CD14-positive monocyte (primary cell): ENCODE measurements at regions not wholly inside any gene's neighbourhood (a gene's known extent, or its start where the extent isn't known, plus 50 kb on each side); places are given as distances from the start of the nearest gene placed in this dataset.

Source experiments
- DNase-seq, 3 donors: peaks; one replicate each; pipeline ENCODE4 v3.0.0-alpha.2; 2011 to 2022
- H2AFZ ChIP-seq: 2 replicates; pipeline ENCODE4 v1.6.0; 2012; ENCODE audit warnings: mild to moderate bottlenecking, low read depth, low read length, inconsistent platforms; ENCODE audit not compliant: insufficient read depth, poor library complexity, severe bottlenecking
- H3K27ac ChIP-seq, 2 donors: 1 replicate in 1 of 2; 2 replicates in 1 of 2; pipeline ENCODE4 v1.5.1; 2012 to 2013; ENCODE audit warnings: low read length in 2 of 2, control low read depth in 1 of 2, inconsistent platforms in 1 of 2, low read depth in 1 of 2, mild to moderate bottlenecking in 1 of 2
- H3K27me3 ChIP-seq, 2 donors: one replicate each; pipeline versions ENCODE4 v1.6.0 to v1.6.1; 2011 to 2013; ENCODE audit warnings: low read length in 2 of 2; ENCODE audit not compliant: control insufficient read depth in 2 of 2, insufficient read depth in 2 of 2
- H3K36me3 ChIP-seq, 2 donors: replicated peaks in 1 of 2; 1 replicate in 1 of 2; 2 replicates in 1 of 2; pipeline versions ENCODE4 v1.5.1 to v1.6.1; 2012 to 2013; ENCODE audit warnings: low read length in 2 of 2, control low read depth in 1 of 2, inconsistent platforms in 1 of 2, mild to moderate bottlenecking in 1 of 2; ENCODE audit not compliant: insufficient read depth in 2 of 2, control insufficient read depth in 1 of 2
- H3K4me1 ChIP-seq, 2 donors: 1 replicate in 1 of 2; 2 replicates in 1 of 2; pipeline versions ENCODE4 v1.5.1 to v1.6.1; 2012 to 2013; ENCODE audit warnings: low read length in 2 of 2, control low read depth in 1 of 2, inconsistent platforms in 1 of 2, mild to moderate bottlenecking in 1 of 2, moderate library complexity in 1 of 2; ENCODE audit not compliant: insufficient read depth in 2 of 2, control insufficient read depth in 1 of 2
- H3K4me2 ChIP-seq: replicated peaks from 2 replicates; pipeline ENCODE3; 2012; ENCODE audit warnings: low read length, moderate library complexity, mild to moderate bottlenecking; ENCODE audit not compliant: poor library complexity, severe bottlenecking; ENCODE audit errors: extremely low read depth
- H3K4me3 ChIP-seq, 3 experiments: fragments of 200-600 bp in 1 of 3; sonication (generic) in 1 of 3; replicated peaks in 1 of 3; 1 replicate in 2 of 3; 2 replicates in 1 of 3; pipeline ENCODE4 v1.5.1; 2011 to 2013; ENCODE audit warnings: low read length in 3 of 3, mild to moderate bottlenecking in 3 of 3, control low read depth in 2 of 3, low read depth in 2 of 3, inconsistent platforms in 1 of 3, moderate library complexity in 1 of 3
- H3K79me2 ChIP-seq: 2 replicates; pipeline ENCODE4 v1.6.0; 2012; ENCODE audit warnings: mild to moderate bottlenecking, control low read depth, inconsistent platforms, low read length, moderate library complexity; ENCODE audit not compliant: insufficient read depth
- H3K9ac ChIP-seq: 2 replicates; pipeline ENCODE4 v1.6.0; 2017; ENCODE audit warnings: low read length, mild to moderate bottlenecking; ENCODE audit not compliant: insufficient read depth, poor library complexity, severe bottlenecking
- H3K9me3 ChIP-seq, 2 donors: replicated peaks in 1 of 2; 1 replicate in 1 of 2; 2 replicates in 1 of 2; pipeline versions ENCODE4 v1.5.1 to v1.6.1; 2012 to 2013; ENCODE audit warnings: low read length in 2 of 2, control low read depth in 1 of 2; ENCODE audit not compliant: control insufficient read depth in 1 of 2, insufficient read depth in 1 of 2
- H4K20me1 ChIP-seq: 2 replicates; pipeline ENCODE4 v1.6.0; 2012; ENCODE audit warnings: mild to moderate bottlenecking, low read length, control low read depth, moderate library complexity; ENCODE audit not compliant: insufficient read depth
- H3K27ac Mint-ChIP-seq, 7 donors: one replicate each; pipeline ENCODE4 v1.8.0; 2020; ENCODE audit warnings: mild to moderate bottlenecking in 7 of 7, mixed read lengths in 7 of 7, moderate library complexity in 6 of 7, inconsistent platforms in 2 of 7
- H3K27me3 Mint-ChIP-seq, 3 donors: one replicate each; pipeline ENCODE4 v1.8.0; 2021 to 2022; ENCODE audit warnings: low read depth in 3 of 3, mild to moderate bottlenecking in 3 of 3, mixed read lengths in 3 of 3, moderate library complexity in 3 of 3, inconsistent platforms in 1 of 3
- H3K36me3 Mint-ChIP-seq, 2 donors: one replicate each; pipeline ENCODE4 v1.8.0; 2020; ENCODE audit warnings: mixed read lengths in 2 of 2, inconsistent platforms in 1 of 2, mild to moderate bottlenecking in 1 of 2
- H3K4me1 Mint-ChIP-seq: one replicate; pipeline ENCODE4 v1.8.0; 2020; ENCODE audit warnings: mild to moderate bottlenecking, mixed read lengths
- H3K4me3 Mint-ChIP-seq, 2 donors: one replicate each; pipeline ENCODE4 v1.8.0; 2020; ENCODE audit warnings: mild to moderate bottlenecking in 2 of 2, mixed read lengths in 2 of 2, moderate library complexity in 1 of 2
- H3K9me3 Mint-ChIP-seq, 7 donors: one replicate each; pipeline ENCODE4 v1.8.0; 2020 to 2022; ENCODE audit warnings: mixed read lengths in 7 of 7, mild to moderate bottlenecking in 6 of 7, moderate library complexity in 6 of 7, inconsistent platforms in 2 of 7
- WGBS: methylation state at CpG from one replicate; pipeline ENCODE4 v1.1.5; 2013; ENCODE audit warnings: missing lambda C conversion rate; ENCODE audit not compliant: insufficient coverage; 5-methylcytosine and 5-hydroxymethylcytosine counted together
- intact Hi-C, 2 donors: fragments of 100-400 bp; cut with micrococcal nuclease; formaldehyde crosslinking; loops; one replicate each; pipeline versions ENCODE4 v1.15.0 to v1.15.1; 2023
- TF ChIP-seq, protein P1 (sequence below): fragments of 200-600 bp; IDR thresholded peaks from one replicate; pipeline ENCODE4 v1.8.0; 2022; ENCODE audit warnings: antibody characterized with exemption, mild to moderate bottlenecking

DNA sequence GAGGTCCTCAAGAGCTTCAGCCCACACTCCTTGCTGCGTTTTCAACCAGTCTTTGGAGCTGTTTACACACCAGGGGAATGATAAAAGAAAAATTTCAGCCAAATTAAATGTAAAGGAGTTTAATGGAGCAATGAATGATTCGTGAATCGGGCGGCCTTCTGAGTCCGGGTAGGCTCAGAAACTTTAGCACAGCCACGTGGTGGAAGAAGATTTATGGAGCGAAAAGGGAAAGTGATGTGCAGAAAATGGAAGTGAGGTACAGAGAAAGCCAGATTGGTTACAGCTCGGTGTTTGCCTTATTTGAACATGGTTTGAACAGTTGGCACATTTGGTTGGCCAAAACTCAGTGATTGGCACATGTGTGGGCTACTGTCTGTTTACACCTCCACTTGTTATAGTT, 305.4 kb downstream of the MAF start:
- WGBS = 70% methylated on average over 7 of the region's 8 CpGs
- H4K20me1 ChIP-seq = no peaks in the 10 kb centered on the region
- Mint-ChIP-seq H3K27ac (peak overlapping the region in 1 of 7 donors; percentile 19), H3K4me3 (no peak overlapping the region), H3K4me1 (peaks cover 27% of the 10 kb centered on the region), H3K9me3 (peaks cover 0 to 4% (median 0%) of the 10 kb centered on the region in 7 donors), H3K36me3 (no peaks in the 10 kb centered on the region), H3K27me3 (peaks cover 0 to 2% (median 0%) of the 10 kb centered on the region in 3 donors)
- H3K4me2 ChIP-seq = no peak overlapping the region
- DNase-seq = no peak
- no peak overlapping the region for H3K4me3 ChIP-seq
- peaks cover 24 to 25% of the 10 kb centered on the region in 2 donors for H3K4me1 ChIP-seq
- intact Hi-C loops = no loop called here
- H2AFZ ChIP-seq = no peak overlapping the region
- no peaks in the 10 kb centered on the region for H3K9me3 ChIP-seq
- no peaks in the 10 kb centered on the region for H3K36me3 ChIP-seq
- TF ChIP-seq, protein P1, sequence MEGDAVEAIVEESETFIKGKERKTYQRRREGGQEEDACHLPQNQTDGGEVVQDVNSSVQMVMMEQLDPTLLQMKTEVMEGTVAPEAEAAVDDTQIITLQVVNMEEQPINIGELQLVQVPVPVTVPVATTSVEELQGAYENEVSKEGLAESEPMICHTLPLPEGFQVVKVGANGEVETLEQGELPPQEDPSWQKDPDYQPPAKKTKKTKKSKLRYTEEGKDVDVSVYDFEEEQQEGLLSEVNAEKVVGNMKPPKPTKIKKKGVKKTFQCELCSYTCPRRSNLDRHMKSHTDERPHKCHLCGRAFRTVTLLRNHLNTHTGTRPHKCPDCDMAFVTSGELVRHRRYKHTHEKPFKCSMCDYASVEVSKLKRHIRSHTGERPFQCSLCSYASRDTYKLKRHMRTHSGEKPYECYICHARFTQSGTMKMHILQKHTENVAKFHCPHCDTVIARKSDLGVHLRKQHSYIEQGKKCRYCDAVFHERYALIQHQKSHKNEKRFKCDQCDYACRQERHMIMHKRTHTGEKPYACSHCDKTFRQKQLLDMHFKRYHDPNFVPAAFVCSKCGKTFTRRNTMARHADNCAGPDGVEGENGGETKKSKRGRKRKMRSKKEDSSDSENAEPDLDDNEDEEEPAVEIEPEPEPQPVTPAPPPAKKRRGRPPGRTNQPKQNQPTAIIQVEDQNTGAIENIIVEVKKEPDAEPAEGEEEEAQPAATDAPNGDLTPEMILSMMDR = no peak
- H3K79me2 ChIP-seq = no peaks in the 10 kb centered on the region
- H3K27ac ChIP-seq = no peak overlapping the region
- H3K27me3 ChIP-seq = no peaks in the 10 kb centered on the region
- H3K9ac ChIP-seq = no peak overlapping the region

DNA sequence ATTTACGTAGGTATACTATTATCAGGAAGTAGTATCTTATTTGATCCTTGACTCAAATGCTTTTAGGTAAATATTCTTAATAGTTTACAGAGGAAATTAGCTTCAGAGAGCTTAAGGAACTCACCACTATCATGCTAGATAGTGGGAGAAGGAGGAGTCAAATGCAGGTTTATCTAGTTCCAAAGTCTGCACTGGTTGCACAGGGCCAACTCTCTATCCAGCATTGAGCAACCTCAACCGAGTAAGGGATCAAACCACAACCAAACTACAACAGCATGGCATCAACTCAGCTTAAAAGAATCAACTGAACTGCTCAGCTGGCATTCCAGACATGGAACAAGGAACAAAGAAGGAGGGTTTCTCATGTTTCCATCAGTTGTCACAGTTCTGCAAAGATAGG, 306.0 kb downstream of the MAF start:
- Histone ChIP-seq H3K9me3 (peaks cover 0 to under 1% of the 10 kb centered on the region in 2 donors), H2AFZ (no peak overlapping the region), H3K27me3 (no peaks in the 10 kb centered on the region), H3K36me3 (no peaks in the 10 kb centered on the region), H4K20me1 (no peaks in the 10 kb centered on the region), H3K9ac (no peak overlapping the region), H3K79me2 (no peaks in the 10 kb centered on the region), H3K27ac (no peak overlapping the region), H3K4me3 (no peak overlapping the region), H3K4me2 (no peak overlapping the region), H3K4me1 (peaks cover 24 to 25% of the 10 kb centered on the region in 2 donors)
- peaks cover 0 to 2% (median 1%) of the 10 kb centered on the region in 3 donors for H3K27me3 Mint-ChIP-seq
- TF ChIP-seq, protein P1 = no peak
- H3K9me3 Mint-ChIP-seq = peaks cover 0 to 4% (median 1%) of the 10 kb centered on the region in 7 donors
- DNase-seq = no peak
- no CpG with 5 or more reads among the region's 2 CpGs for WGBS
- H3K4me1 Mint-ChIP-seq = peaks cover 27% of the 10 kb centered on the region
- peak overlapping the region in 1 of 7 donors; percentile 50 for H3K27ac Mint-ChIP-seq
- H3K4me3 Mint-ChIP-seq = no peak overlapping the region
- intact Hi-C loops = no loop called here
- no peaks in the 10 kb centered on the region for H3K36me3 Mint-ChIP-seq
